Inflammatory macrophage (primary cell): ENCODE measurements at regions not wholly inside any gene's neighbourhood (a gene's known extent, or its start where the extent isn't known, plus 50 kb on each side); places are given as distances from the start of the nearest gene placed in this dataset.
A peak's percentile ranks its signal among the peaks of the same experiment; 100 is the strongest.

Experiments used
- DNase-seq, 2 donors: peaks; one replicate each; pipeline ENCODE4 v3.0.0-alpha.2; 2020 to 2022

DNA sequence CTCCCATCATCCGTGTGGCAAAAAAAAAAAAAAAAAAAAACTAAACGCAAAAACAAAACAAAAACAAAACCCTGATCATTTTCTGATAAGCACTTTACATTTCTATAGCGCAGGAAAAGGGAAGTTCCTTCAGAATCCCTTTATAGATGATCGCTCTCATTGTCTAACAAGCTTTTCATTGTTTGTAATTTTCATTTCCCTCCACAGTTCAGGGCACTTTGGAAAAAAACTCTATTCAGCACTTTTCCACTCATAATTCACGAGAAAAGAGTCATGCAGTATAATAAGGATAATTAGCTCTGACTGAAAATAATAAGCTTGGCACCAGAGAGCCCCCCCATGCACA lies 89.4 kb upstream of the ATXN1 start:
- DNase-seq, result no peak

DNA sequence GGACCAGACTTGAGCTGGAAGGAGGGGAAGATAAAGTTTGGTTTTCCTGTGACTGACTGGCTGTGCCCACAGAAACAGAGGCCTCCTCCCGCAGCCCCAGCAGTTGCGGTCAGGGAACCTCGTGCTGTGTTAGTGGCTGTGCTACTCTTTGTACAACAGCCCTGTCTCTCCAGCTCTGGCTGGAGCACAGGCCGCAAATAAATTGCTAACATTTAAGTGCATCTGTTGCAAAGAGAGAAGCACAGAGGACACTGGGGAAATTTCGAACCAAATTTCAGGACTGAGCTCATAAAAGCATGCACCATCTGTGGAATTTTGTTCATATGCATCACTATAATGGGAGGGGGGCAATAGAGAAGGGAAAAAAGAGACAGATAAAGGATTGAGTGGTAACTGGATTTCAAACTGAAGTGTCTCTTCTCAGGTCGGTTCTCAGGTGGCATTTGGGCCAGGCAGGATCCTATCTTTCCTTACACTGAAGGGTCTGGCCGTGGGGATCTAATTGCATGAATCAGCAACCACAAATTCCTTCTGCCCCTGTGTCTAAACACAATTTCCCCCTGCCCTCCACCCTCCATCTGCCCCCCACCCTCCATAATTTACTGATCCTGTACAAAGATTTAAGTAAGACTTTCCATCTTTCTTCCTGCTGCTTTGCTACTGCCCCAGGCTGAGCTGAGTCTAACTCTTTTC lies 88.9 kb upstream of the ATXN1 start:
- peak; percentile 21 to 47 for DNase-seq

- DNase-seq, result peak; percentile 31 to 42
Measured at GRCh38 chr6:16849280-16849987, 88.2 kb upstream of the ATXN1 start.

GRCh38 chr6:16846399-16846778 lies 85.1 kb upstream of the ATXN1 start:
- DNase-seq, result no peak

- no peak for DNase-seq
Measured at GRCh38 chr6:16844183-16844582, 82.9 kb upstream of the ATXN1 start.

DNA sequence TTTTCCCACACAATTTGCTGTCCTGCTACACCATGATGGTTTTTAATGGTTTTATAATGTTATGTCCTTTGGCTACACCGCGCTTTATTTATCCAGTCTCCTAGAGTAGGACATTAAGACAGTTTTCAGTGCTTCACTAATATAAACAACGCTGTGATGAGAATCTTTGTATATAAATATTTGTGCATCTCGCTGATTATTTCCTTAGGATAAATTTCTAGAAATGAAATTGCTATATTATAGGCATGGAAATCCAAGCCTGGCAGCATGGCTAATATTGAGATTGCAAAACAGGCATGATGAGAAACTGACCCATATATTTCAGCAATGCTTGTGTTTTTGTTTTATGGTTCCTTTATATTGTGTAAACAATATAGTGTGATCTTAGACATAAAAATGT lies 81.4 kb upstream of the ATXN1 start:
- DNase-seq, result no peak

- DNase-seq, result no peak
Measured at GRCh38 chr6:16841241-16841640, 80.0 kb upstream of the ATXN1 start.

DNA sequence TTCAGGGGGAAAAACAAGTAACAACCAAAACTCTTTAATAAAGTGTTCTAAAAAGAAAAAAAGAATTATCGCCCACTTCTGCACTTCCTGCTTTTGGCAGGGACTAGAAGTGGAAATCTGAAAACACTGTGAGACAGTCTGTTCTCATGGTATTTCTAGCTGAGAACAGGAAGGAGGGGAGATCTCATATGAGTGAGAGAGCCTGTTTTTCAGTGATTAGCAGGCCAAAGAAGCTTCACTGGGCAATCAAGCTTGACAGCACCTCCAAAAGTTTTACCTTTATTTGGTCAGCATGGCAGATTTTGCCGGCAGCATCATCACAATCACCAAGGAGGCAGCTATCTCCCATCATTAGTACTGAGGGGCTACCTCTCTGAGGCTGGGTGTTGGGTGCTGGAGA lies 79.5 kb upstream of the ATXN1 start:
- peak; percentile 15 to 20 for DNase-seq

DNA sequence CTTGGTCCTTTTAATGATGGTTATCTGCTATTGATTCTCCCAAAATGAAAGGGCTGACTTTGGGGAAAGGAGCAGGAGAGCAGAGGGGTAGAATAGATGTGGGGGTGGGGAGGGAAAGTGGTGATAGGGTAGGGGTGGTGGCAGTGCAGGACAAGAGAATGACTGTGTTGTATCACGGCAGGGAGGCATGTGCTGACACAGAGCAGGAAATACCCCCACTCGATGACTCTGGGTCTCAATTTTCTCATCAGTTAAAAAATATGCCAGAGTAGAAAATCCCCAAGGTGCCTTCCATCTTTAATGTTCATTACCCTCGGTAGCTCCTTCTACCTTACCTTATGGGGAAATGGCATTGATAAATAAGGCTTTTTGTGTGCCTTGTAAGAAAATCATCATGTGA lies 79.0 kb upstream of the ATXN1 start:
- DNase-seq, result no peak

- peak in 1 of 2 donors; percentile 20 for DNase-seq
Measured at GRCh38 chr6:16839631-16840179, 78.4 kb upstream of the ATXN1 start.

- no peak for DNase-seq
Measured at GRCh38 chr6:16837217-16837972, 76.1 kb upstream of the ATXN1 start.

- DNase-seq, result no peak
Measured at GRCh38 chr6:16836144-16836981, 75.1 kb upstream of the ATXN1 start.

- DNase-seq, result no peak
Measured at GRCh38 chr6:16834242-16834641, 73.0 kb upstream of the ATXN1 start.

DNA sequence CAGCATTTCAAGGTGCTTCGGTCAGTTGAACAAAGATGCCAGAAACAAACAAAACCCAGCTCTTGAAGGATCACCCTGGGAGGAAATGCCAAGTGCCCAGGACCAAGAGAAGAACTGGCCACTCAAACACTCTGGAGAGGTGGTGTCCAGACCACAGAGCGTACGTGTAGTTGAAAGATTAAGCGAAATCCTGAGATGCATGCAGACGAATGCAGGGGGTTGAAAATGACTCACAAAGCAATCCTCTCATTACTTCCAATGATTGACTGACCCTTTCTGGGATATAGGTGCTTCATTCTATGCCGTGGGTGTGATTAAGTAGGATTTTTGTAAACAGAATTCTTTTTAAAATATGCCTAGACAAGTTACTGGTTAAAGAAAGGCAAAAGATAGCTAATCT lies 71.5 kb upstream of the ATXN1 start:
- no peak for DNase-seq

DNA sequence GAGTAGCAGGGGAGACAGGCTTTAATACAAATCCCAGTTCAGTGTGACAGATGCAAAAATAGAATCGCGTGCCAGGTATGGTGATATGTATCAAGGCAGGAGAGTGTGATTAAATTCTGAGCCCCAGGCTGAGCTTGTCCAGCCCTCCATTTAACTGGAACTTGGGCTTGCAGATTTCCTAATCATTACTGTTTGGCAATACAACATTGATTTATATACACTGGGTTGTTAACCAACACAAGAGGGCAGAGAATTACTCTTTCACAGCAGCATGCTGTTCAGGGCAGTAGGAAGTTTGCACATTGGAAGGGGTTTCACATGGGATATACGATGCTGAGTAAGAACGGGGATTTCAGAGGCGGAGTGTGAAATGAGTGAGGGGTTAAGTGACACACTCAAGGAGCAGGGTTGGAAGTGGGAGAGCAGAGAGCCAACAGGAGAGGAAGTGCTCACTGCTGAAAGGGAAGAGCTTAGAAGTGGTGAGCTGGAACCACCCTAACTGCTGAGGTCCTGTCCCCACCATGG lies 70.8 kb upstream of the ATXN1 start:
- peak; percentile 59 to 67 for DNase-seq

GRCh38 chr6:16831136-16831535 lies 69.9 kb upstream of the ATXN1 start:
- no peak for DNase-seq

GRCh38 chr6:16828058-16828457 lies 66.8 kb upstream of the ATXN1 start:
- no peak for DNase-seq

DNA sequence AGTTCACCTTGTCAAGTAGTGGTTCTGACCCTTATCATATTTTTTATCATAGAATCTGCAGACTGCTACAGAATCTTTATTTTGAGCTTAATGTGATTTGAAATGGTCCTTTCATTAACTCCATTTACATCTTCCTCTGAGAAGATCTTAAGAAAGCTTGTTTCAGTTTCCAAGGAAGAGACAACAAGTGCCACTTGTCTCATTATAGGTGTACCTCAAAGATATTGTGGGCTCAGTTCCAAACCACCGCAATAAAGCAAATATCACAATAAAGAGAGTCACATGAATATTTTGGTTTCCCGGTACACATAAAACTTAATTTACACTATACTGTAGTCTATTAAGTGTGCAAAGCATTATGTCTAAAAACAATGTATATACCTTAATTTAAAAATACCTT lies 66.4 kb upstream of the ATXN1 start:
- DNase-seq, result no peak

DNA sequence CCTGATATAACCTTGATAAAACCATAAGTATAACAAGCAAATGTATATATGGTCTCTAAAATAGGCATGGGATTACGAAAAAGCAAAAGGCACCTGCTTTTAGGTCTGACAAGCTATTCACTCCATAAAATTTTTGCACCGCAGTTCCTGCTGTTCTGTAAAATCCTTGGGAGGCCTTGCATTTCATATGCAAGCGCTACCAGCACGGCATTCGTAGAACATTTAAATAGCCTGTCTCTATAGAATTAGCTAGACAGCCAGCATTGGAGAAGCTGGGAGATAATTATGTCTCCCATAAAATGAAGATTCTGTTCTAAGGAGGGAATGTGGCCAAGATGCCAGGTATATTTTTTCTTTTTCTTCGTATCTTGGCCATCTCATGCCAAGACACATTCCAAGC lies 64.5 kb upstream of the ATXN1 start:
- no peak for DNase-seq

DNA sequence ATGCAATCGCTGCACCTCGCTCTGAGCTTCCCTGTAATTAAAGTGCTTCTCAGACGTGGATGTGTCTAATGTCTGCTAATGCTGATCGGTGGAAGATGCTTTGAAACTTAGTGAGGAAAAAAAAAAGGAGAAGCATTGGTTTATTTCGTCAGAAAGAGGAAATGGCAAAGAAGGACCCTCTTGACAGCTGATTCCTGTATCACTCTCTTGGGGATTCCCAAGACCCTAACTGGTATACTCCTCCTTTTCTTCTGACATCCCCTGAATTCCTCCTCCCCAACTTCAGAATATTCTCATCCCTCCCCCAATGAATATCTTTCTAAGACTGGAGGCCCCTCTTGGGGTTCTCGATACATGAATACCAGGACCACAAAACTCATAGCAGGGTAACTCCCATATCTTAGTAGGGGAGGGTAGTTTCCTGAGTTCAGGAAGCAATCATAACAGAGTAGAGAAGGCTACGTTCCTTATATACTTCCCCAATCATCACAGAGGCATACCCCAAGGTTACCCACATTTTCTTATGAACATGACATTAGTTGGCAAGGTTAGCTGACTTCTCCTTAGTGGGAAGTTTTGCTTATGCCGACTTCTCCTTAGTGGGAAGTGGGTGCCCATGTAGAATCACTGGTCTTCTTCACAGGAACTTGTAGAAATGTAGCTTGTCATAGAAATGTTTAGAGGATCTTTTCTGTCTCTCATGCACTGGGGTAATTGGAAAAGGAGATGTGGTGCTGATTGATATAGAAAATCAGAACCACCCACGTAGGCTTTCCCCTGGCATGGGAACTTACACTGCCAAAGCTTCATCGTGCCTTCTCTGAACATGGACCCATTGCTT lies 63.8 kb upstream of the ATXN1 start:
- peak; percentile 67 to 72 for DNase-seq

DNA sequence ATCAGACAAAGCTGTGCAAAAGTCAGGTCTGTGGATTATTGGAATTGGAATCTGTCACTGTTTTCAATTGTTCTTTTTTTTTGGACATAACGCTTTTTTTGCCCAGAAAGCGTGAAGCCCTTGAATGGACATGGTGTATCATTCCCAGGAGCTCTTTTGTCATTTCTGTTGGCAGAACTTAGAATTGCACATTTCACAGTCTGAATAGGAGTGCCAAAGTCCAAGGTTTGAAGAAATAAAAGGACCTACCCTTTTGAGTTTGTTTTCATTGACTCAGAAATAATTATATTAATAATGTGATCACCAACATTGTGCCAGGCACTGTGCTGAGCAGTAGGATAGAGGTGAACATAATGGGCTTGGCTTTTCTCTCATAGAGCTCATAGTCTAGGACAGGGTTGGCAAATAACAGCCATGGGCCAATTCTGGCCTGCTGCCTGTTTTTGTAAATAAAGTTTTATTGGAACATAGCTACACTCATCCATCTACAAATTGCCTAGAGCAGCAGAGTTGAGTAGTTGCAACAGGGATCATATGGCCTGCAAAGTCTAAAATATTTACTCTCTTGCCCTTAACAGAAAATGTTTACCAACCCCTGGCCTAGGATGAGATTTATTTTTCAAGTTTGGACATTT lies 62.6 kb upstream of the ATXN1 start:
- no peak for DNase-seq
